Posterior vena cava (tissue), 2 donors: ENCODE measurements at regions not wholly inside any gene's neighbourhood (a gene's known extent, or its start where the extent isn't known, plus 50 kb on each side); places are given as distances from the start of the nearest gene placed in this dataset.

Experiments
- DNase-seq: peaks from one replicate; pipeline ENCODE4 v3.0.0-alpha.2; 2020; ENCODE audit warnings: low spot score
- intact Hi-C, 2 donors: fragments of 100-400 bp; cut with DNase I; formaldehyde crosslinking; loops; one replicate each; pipeline versions ENCODE4 v1.14.1 to v1.14.2; 2022 to 2023
- donor health status: DM: yes; HTN: yes; CAD: no.
- donor health status: DM: yes; HTN: yes; CAD: no.

GRCh38 chrX:40343319-40343718 lies 237.5 kb upstream of the ATP6AP2 start:
- no peak for DNase-seq
- intact Hi-C loops, result no loop called here

GRCh38 chrX:40340116-40340515 lies 240.7 kb upstream of the ATP6AP2 start:
- no peak for DNase-seq
- intact Hi-C loops, result no loop called here

- intact Hi-C loops, result no loop called here
- DNase-seq, result no peak
Measured at GRCh38 chrX:40333344-40333743, 235.6 kb upstream of the BCOR start.

- intact Hi-C loops, result no loop called here
- no peak for DNase-seq
Measured at GRCh38 chrX:40331762-40332161, 234.0 kb upstream of the BCOR start.

- no peak for DNase-seq
- intact Hi-C loops, result no loop called here
Measured at GRCh38 chrX:40331353-40331752, 233.6 kb upstream of the BCOR start.

- no peak for DNase-seq
- intact Hi-C loops, result no loop called here
Measured at GRCh38 chrX:40329616-40330015, 231.9 kb upstream of the BCOR start.

- DNase-seq, result no peak
- intact Hi-C loops, result no loop called here
Measured at GRCh38 chrX:40327085-40327484, 229.3 kb upstream of the BCOR start.

GRCh38 chrX:40326186-40326965 lies 228.6 kb upstream of the BCOR start:
- intact Hi-C loops, result no loop called here
- no peak for DNase-seq

GRCh38 chrX:40325161-40325560 lies 227.4 kb upstream of the BCOR start:
- DNase-seq, result no peak
- intact Hi-C loops, result no loop called here

- DNase-seq, result no peak
- intact Hi-C loops, result no loop called here
Measured at GRCh38 chrX:40323977-40324376, 226.2 kb upstream of the BCOR start.

- no peak for DNase-seq
- intact Hi-C loops, result no loop called here
Measured at GRCh38 chrX:40320819-40321218, 223.1 kb upstream of the BCOR start.

- intact Hi-C loops, result no loop called here
- DNase-seq, result no peak
Measured at GRCh38 chrX:40318801-40319200, 221.0 kb upstream of the BCOR start.

GRCh38 chrX:40318076-40318475 lies 220.3 kb upstream of the BCOR start:
- intact Hi-C loops, result no loop called here
- DNase-seq, result no peak

GRCh38 chrX:40316502-40316901 lies 218.7 kb upstream of the BCOR start:
- DNase-seq, result no peak
- intact Hi-C loops, result no loop called here

- intact Hi-C loops, result no loop called here
- DNase-seq, result no peak
Measured at GRCh38 chrX:40314070-40314469, 216.3 kb upstream of the BCOR start.

GRCh38 chrX:40313269-40313668 lies 215.5 kb upstream of the BCOR start:
- intact Hi-C loops, result no loop called here
- no peak for DNase-seq

- no peak for DNase-seq
- intact Hi-C loops, result no loop called here
Measured at GRCh38 chrX:40310447-40310846, 212.7 kb upstream of the BCOR start.

- DNase-seq, result no peak
- intact Hi-C loops, result no loop called here
Measured at GRCh38 chrX:40310016-40310415, 212.3 kb upstream of the BCOR start.

- DNase-seq, result no peak
- intact Hi-C loops, result no loop called here
Measured at GRCh38 chrX:40307871-40308270, 210.1 kb upstream of the BCOR start.

- intact Hi-C loops, result no loop called here
- no peak for DNase-seq
Measured at GRCh38 chrX:40304115-40304514, 206.4 kb upstream of the BCOR start.

GRCh38 chrX:40303256-40304077 lies 205.7 kb upstream of the BCOR start:
- intact Hi-C loops, result no loop called here

More at GRCh38 chrX:40303256-40304077, 205.7 kb upstream of the BCOR start:
- DNase-seq, result no peak
